Head of caudate nucleus (tissue), 42 donors: ENCODE measurements at regions not wholly inside any gene's neighbourhood (a gene's known extent, or its start where the extent isn't known, plus 50 kb on each side); places are given as distances from the start of the nearest gene placed in this dataset.

Experiments
- DNase-seq, 42 donors: peaks; one replicate each; pipeline versions ENCODE4 v3.0.0 to v3.0.0-alpha.2; 2020 to 2021; ENCODE audit warnings: mixed read lengths in 7 of 42
- intact Hi-C: fragments of 100-400 bp; cut with DNase I; formaldehyde crosslinking; loops from one replicate; pipeline ENCODE4 v1.15.0; 2022

- intact Hi-C loops = no loop called here
- no peak for DNase-seq
Measured at GRCh38 chr2:195508139-195508455, 148.9 kb upstream of the SLC39A10 start.

- intact Hi-C loops = no loop called here
- DNase-seq = no peak
Measured at GRCh38 chr2:195507447-195508138, 149.4 kb upstream of the SLC39A10 start.

- intact Hi-C loops = no loop called here
- no peak for DNase-seq
Measured at GRCh38 chr2:195505701-195506100, 151.3 kb upstream of the SLC39A10 start.

GRCh38 chr2:195503208-195503607 lies 153.8 kb upstream of the SLC39A10 start:
- intact Hi-C loops = no loop called here
- DNase-seq = no peak

- no peak for DNase-seq
- intact Hi-C loops = no loop called here
Measured at GRCh38 chr2:195501746-195502145, 155.3 kb upstream of the SLC39A10 start.

- intact Hi-C loops = no loop called here
Measured at GRCh38 chr2:195500879-195501278, 156.1 kb upstream of the SLC39A10 start.

GRCh38 chr2:195498839-195499490 lies 158.1 kb upstream of the SLC39A10 start:
- DNase-seq = no peak
- intact Hi-C loops = no loop called here

More at GRCh38 chr2:195500879-195501278, 156.1 kb upstream of the SLC39A10 start:
- DNase-seq = no peak

- intact Hi-C loops = no loop called here
- DNase-seq = peak in 12 of 42 donors; percentile 9 to 48 (median 21)
Measured at GRCh38 chr2:195498176-195498575, 158.8 kb upstream of the SLC39A10 start.

- intact Hi-C loops = no loop called here
- DNase-seq = no peak
Measured at GRCh38 chr2:195496991-195497390, 160.0 kb upstream of the SLC39A10 start.

- no peak for DNase-seq
- intact Hi-C loops = no loop called here
Measured at GRCh38 chr2:195495966-195496365, 161.1 kb upstream of the SLC39A10 start.

- no peak for DNase-seq
- intact Hi-C loops = no loop called here
Measured at GRCh38 chr2:195495351-195495750, 161.7 kb upstream of the SLC39A10 start.

GRCh38 chr2:195494451-195494850 lies 162.6 kb upstream of the SLC39A10 start:
- no peak for DNase-seq
- intact Hi-C loops = no loop called here

GRCh38 chr2:195493416-195493815 lies 163.6 kb upstream of the SLC39A10 start:
- intact Hi-C loops = no loop called here
- DNase-seq = no peak

- intact Hi-C loops = no loop called here
- no peak for DNase-seq
Measured at GRCh38 chr2:195490319-195490718, 166.7 kb upstream of the SLC39A10 start.

- intact Hi-C loops = no loop called here
- no peak for DNase-seq
Measured at GRCh38 chr2:195489101-195489500, 167.9 kb upstream of the SLC39A10 start.

GRCh38 chr2:195488567-195488966 lies 168.5 kb upstream of the SLC39A10 start:
- no peak for DNase-seq
- intact Hi-C loops = no loop called here

GRCh38 chr2:195486987-195487644 lies 169.9 kb upstream of the SLC39A10 start:
- intact Hi-C loops = no loop called here
- DNase-seq = peak in 20 of 42 donors; percentile 4 to 72 (median 26)

GRCh38 chr2:195486520-195486919 lies 170.5 kb upstream of the SLC39A10 start:
- intact Hi-C loops = no loop called here
- no peak for DNase-seq

- DNase-seq = no peak
- intact Hi-C loops = no loop called here
Measured at GRCh38 chr2:195482010-195482409, 175.0 kb upstream of the SLC39A10 start.

- no peak for DNase-seq
- intact Hi-C loops = no loop called here
Measured at GRCh38 chr2:195480121-195480520, 176.9 kb upstream of the SLC39A10 start.

GRCh38 chr2:195479407-195479806 lies 177.6 kb upstream of the SLC39A10 start:
- no peak for DNase-seq
- intact Hi-C loops = no loop called here
